ENCODE measurements at regions not wholly inside any gene's neighbourhood (a gene's known extent, or its start where the extent isn't known, plus 50 kb on each side); places are given as distances from the start of the nearest gene placed in this dataset.
"Not testable (repeated sequence)": the region's sequence is repeated elsewhere in the genome, so short reads cannot be mapped to it uniquely, and the experiment has no call there.

DNA sequence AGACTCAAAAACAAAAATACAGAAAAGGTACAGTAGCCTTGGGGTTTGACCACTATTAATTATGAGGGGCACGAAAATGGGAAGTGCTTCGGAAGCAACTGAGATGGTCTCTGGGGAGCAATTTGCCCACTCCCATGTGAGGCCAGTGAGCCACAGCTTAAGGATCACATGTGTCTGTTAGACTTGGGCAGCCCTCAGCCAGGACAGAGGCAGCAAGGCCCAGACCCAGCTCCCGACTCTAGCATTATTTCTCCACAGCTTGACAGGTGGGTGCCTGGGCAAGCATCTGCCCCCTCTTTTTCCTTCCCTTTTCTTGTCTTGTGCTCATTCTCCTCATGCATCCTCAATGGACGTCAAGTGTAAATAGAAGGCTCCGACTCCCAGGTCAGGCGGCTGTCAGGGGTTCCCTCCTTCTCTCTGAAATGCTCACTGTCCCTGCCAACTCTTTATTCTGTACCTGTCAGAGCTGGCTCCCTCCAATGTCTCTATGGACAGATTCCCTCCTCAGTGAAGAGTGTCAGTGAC lies 137.0 kb upstream of the RCN1 start:
- TF ChIP-seq, protein P1, sequence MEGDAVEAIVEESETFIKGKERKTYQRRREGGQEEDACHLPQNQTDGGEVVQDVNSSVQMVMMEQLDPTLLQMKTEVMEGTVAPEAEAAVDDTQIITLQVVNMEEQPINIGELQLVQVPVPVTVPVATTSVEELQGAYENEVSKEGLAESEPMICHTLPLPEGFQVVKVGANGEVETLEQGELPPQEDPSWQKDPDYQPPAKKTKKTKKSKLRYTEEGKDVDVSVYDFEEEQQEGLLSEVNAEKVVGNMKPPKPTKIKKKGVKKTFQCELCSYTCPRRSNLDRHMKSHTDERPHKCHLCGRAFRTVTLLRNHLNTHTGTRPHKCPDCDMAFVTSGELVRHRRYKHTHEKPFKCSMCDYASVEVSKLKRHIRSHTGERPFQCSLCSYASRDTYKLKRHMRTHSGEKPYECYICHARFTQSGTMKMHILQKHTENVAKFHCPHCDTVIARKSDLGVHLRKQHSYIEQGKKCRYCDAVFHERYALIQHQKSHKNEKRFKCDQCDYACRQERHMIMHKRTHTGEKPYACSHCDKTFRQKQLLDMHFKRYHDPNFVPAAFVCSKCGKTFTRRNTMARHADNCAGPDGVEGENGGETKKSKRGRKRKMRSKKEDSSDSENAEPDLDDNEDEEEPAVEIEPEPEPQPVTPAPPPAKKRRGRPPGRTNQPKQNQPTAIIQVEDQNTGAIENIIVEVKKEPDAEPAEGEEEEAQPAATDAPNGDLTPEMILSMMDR (IDR thresholded peaks at IDR 0.05) = no peak
- H3K27me3 ChIP-seq = no peaks in the 10 kb centered on the region
- no peaks in the 10 kb centered on the region for H3K4me1 ChIP-seq
- H3K27ac ChIP-seq = no peak overlapping the region
- no peak for ATAC-seq
- H3K9me3 ChIP-seq = no peaks in the 10 kb centered on the region
- no peak overlapping the region for H3K4me3 ChIP-seq
- intact Hi-C loops (cut with DNase I) = no loop called here
- H3K36me3 ChIP-seq = no peaks in the 10 kb centered on the region
- DNase-seq = no peak

GRCh38 chr11:31949733-31950200 lies 138.6 kb upstream of the PAX6 start:
- H3K4me1 ChIP-seq; H3K9me3 ChIP-seq; H3K36me3 ChIP-seq; DNase-seq; H3K27me3 ChIP-seq; H3K4me3 ChIP-seq; ATAC-seq; H3K27ac ChIP-seq; intact Hi-C loops (cut with DNase I): not testable (repeated sequence)

DNA sequence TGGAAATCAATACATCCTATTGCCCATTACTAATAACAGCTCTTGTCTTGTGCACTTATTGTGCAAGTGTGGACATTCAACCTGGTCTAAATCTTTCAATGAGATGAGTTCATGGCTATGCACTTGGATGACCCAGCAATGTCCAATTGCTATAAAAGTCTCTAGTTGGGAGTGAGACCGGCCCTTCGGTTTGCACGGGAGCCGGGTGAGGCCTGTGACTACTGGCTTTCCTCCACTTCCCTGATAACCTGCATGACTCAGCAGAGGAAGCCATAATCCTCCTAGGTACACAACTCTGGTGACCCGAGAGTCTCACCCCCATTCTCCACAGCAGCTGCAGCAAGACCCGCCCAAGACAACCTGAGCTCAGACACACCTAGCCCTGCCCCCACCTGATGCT lies 135.9 kb upstream of the PAX6 start:
- TF ChIP-seq, protein P1 (IDR thresholded peaks at IDR 0.05) = no peak
- Histone ChIP-seq H3K4me1 (no peaks in the 10 kb centered on the region), H3K9me3 (no peaks in the 10 kb centered on the region), H3K36me3 (no peaks in the 10 kb centered on the region), H3K27ac (no peak overlapping the region), H3K4me3 (no peak overlapping the region), H3K27me3 (no peaks in the 10 kb centered on the region)
- ATAC-seq (no peak), DNase-seq (no peak)
- intact Hi-C loops (cut with DNase I) = no loop called here

- DNase-seq (no peak), ATAC-seq (no peak)
- no peaks in the 10 kb centered on the region for H3K4me1 ChIP-seq
- TF ChIP-seq, protein P1 (IDR thresholded peaks at IDR 0.05) = no peak
- peaks cover 0 to 3% of the 10 kb centered on the region in 2 donors for H3K27me3 ChIP-seq
- H3K27ac ChIP-seq = no peak overlapping the region
- H3K36me3 ChIP-seq = no peaks in the 10 kb centered on the region
- H3K4me3 ChIP-seq = no peak overlapping the region
- intact Hi-C loops (cut with DNase I) = no loop called here
- H3K9me3 ChIP-seq = no peaks in the 10 kb centered on the region
Observed at GRCh38 chr11:31943056-31943780, 132.1 kb upstream of the PAX6 start.

GRCh38 chr11:31940371-31941037 lies 129.4 kb upstream of the PAX6 start:
- H3K4me3 ChIP-seq = no peak overlapping the region
- H3K27me3 ChIP-seq = peaks cover 0 to 17% of the 10 kb centered on the region in 2 donors
- ATAC-seq (no peak), DNase-seq (no peak)
- no peaks in the 10 kb centered on the region for H3K9me3 ChIP-seq
- intact Hi-C loops (cut with DNase I) = no loop called here
- H3K36me3 ChIP-seq = no peaks in the 10 kb centered on the region
- TF ChIP-seq, protein P1 (IDR thresholded peaks at IDR 0.05) = no peak
- H3K27ac ChIP-seq = no peak overlapping the region
- H3K4me1 ChIP-seq = no peaks in the 10 kb centered on the region
